H9 (cell line): ENCODE measurements at regions not wholly inside any gene's neighbourhood (a gene's known extent, or its start where the extent isn't known, plus 50 kb on each side); places are given as distances from the start of the nearest gene placed in this dataset.

Experiments used
- DNase-seq: peaks from one replicate; pipeline ENCODE4 v3.0.0-alpha.2; 2017
- H2AFZ ChIP-seq: one replicate; pipeline ENCODE4 v1.6.1; 2013; ENCODE audit warnings: mild to moderate bottlenecking, low read length, control low read depth, moderate library complexity
- H2AK5ac ChIP-seq: 2 replicates; pipeline ENCODE4 v1.6.1; 2013; ENCODE audit warnings: low read length, control low read depth, mixed read lengths; ENCODE audit not compliant: insufficient read length
- H2BK120ac ChIP-seq: one replicate; pipeline ENCODE4 v1.6.1; 2013; ENCODE audit warnings: low read depth, mild to moderate bottlenecking, low read length, control low read depth, inconsistent platforms; ENCODE audit not compliant: poor library complexity, severe bottlenecking
- H2BK12ac ChIP-seq: 2 replicates; pipeline ENCODE4 v1.6.1; 2013; ENCODE audit warnings: low read length, control low read depth, mixed read lengths, low read depth; ENCODE audit not compliant: insufficient read length
- H2BK15ac ChIP-seq: 2 replicates; pipeline ENCODE4 v1.6.1; 2013; ENCODE audit warnings: low read depth, low read length, control low read depth
- H2BK20ac ChIP-seq: one replicate; pipeline ENCODE4 v1.6.1; 2013; ENCODE audit warnings: low read depth, mild to moderate bottlenecking, low read length, control low read depth, inconsistent platforms; ENCODE audit not compliant: poor library complexity, severe bottlenecking
- H2BK5ac ChIP-seq: 2 replicates; pipeline ENCODE4 v1.6.1; 2013; ENCODE audit warnings: low read length, control low read depth, mixed read lengths; ENCODE audit not compliant: insufficient read length
- H3K14ac ChIP-seq: 2 replicates; pipeline ENCODE4 v1.6.1; 2013; ENCODE audit warnings: low read length, control low read depth; ENCODE audit not compliant: insufficient read depth
- H3K18ac ChIP-seq: 2 replicates; pipeline ENCODE4 v1.6.1; 2013; ENCODE audit warnings: low read depth, mild to moderate bottlenecking, mixed read lengths, low read length, control low read depth; ENCODE audit not compliant: insufficient read length
- H3K23ac ChIP-seq: 2 replicates; pipeline ENCODE4 v1.6.1; 2013; ENCODE audit warnings: low read length, control low read depth, mixed read lengths, low read depth; ENCODE audit not compliant: insufficient read length
- H3K23me2 ChIP-seq: 2 replicates; pipeline ENCODE4 v1.6.1; 2013; ENCODE audit warnings: low read depth, mild to moderate bottlenecking, mixed read lengths, low read length, control low read depth; ENCODE audit not compliant: insufficient read length, poor library complexity, severe bottlenecking
- H3K27ac ChIP-seq: 2 replicates; pipeline ENCODE4 v1.5.1; 2013; ENCODE audit warnings: low read length, control low read depth, mixed read lengths, low read depth; ENCODE audit not compliant: insufficient read length
- H3K27me3 ChIP-seq: 2 replicates; pipeline ENCODE4 v1.6.1; 2013; ENCODE audit warnings: low read length, control low read depth, inconsistent platforms; ENCODE audit not compliant: insufficient read depth
- H3K4ac ChIP-seq: 2 replicates; pipeline ENCODE4 v1.6.1; 2013; ENCODE audit warnings: low read depth, mild to moderate bottlenecking, control low read depth, inconsistent platforms, low read length, moderate library complexity
- H3K4me1 ChIP-seq: 2 replicates; pipeline ENCODE4 v1.6.1; 2013; ENCODE audit warnings: low read length, control low read depth, inconsistent platforms; ENCODE audit not compliant: insufficient read depth
- H3K4me2 ChIP-seq: 2 replicates; pipeline ENCODE4 v1.6.1; 2013; ENCODE audit warnings: low read length, control low read depth, mixed read lengths; ENCODE audit not compliant: insufficient read length, insufficient read depth
- H3K56ac ChIP-seq: 2 replicates; pipeline ENCODE4 v1.6.1; 2013; ENCODE audit warnings: low read depth, mild to moderate bottlenecking, mixed read lengths, low read length, control low read depth; ENCODE audit not compliant: insufficient read length
- H3K79me1 ChIP-seq: 2 replicates; pipeline ENCODE4 v1.6.1; 2013; ENCODE audit warnings: low read depth, mild to moderate bottlenecking, moderate library complexity, low read length, control low read depth, inconsistent platforms; ENCODE audit not compliant: insufficient read depth, poor library complexity, severe bottlenecking
- H3K79me2 ChIP-seq: 2 replicates; pipeline ENCODE4 v1.6.1; 2013; ENCODE audit warnings: low read length, control low read depth, inconsistent platforms; ENCODE audit not compliant: insufficient read depth
- H3K9ac ChIP-seq: 2 replicates; pipeline ENCODE4 v1.6.1; 2013; ENCODE audit warnings: low read length, control low read depth, mixed read lengths; ENCODE audit not compliant: insufficient read length; ENCODE audit errors: extremely low read depth
- H3K9me3 ChIP-seq: one replicate; pipeline ENCODE4 v1.6.1; 2013; ENCODE audit warnings: low read depth, low read length, inconsistent platforms; ENCODE audit not compliant: control insufficient read depth
- H3T11ph ChIP-seq: one replicate; pipeline ENCODE4 v1.6.1; 2013; ENCODE audit warnings: mild to moderate bottlenecking, low read length, control low read depth, inconsistent platforms
- H4K20me1 ChIP-seq: one replicate; pipeline ENCODE4 v1.6.1; 2013; ENCODE audit not compliant: control insufficient read depth, insufficient read length, insufficient read depth
- H4K5ac ChIP-seq: 2 replicates; pipeline ENCODE4 v1.6.1; 2013; ENCODE audit warnings: low read depth, mild to moderate bottlenecking, mixed read lengths, low read length, control low read depth; ENCODE audit not compliant: insufficient read length
- H4K8ac ChIP-seq: replicated peaks from 2 replicates; pipeline ENCODE4 v1.6.1; 2013; ENCODE audit warnings: low read length, control low read depth, mixed read lengths, low read depth; ENCODE audit not compliant: insufficient read length
- H4K91ac ChIP-seq: 2 replicates; pipeline ENCODE4 v1.6.1; 2013; ENCODE audit warnings: low read depth, mild to moderate bottlenecking, moderate library complexity, mixed read lengths, low read length, control low read depth; ENCODE audit not compliant: insufficient read length
- H3K27ac Mint-ChIP-seq, 3 experiments: 2 replicates in 2 of 3; 3 replicates in 1 of 3; pipeline ENCODE4 v1.8.0; 2020 to 2021; ENCODE audit warnings: mixed read lengths in 3 of 3, mild to moderate bottlenecking in 1 of 3, moderate library complexity in 1 of 3
- H3K27me3 Mint-ChIP-seq: 2 replicates; pipeline ENCODE4 v1.8.0; 2021; ENCODE audit warnings: low read depth, mild to moderate bottlenecking, moderate library complexity, mixed read lengths
- H3K36me3 Mint-ChIP-seq, 3 experiments: 2 replicates in 2 of 3; 3 replicates in 1 of 3; pipeline ENCODE4 v1.8.0; 2020 to 2021; ENCODE audit warnings: low read depth in 3 of 3, mixed read lengths in 3 of 3; ENCODE audit not compliant: insufficient read depth in 1 of 3
- H3K4me1 Mint-ChIP-seq, 2 experiments: 2 replicates each; pipeline ENCODE4 v1.8.0; 2020; ENCODE audit warnings: mixed read lengths in 2 of 2
- H3K4me3 Mint-ChIP-seq, 2 experiments: 2 replicates in 1 of 2; 3 replicates in 1 of 2; pipeline ENCODE4 v1.8.0; 2020 to 2021; ENCODE audit warnings: mild to moderate bottlenecking in 2 of 2, mixed read lengths in 2 of 2, moderate library complexity in 1 of 2
- H3K9me3 Mint-ChIP-seq, 2 experiments: 2 replicates in 1 of 2; 3 replicates in 1 of 2; pipeline ENCODE4 v1.8.0; 2020; ENCODE audit warnings: mild to moderate bottlenecking in 2 of 2, mixed read lengths in 2 of 2, moderate library complexity in 1 of 2
- CTCF ChIP-seq: fragments of 200-600 bp; sonication (generic); conservative IDR thresholded peaks from 3 replicates; pipeline ENCODE4 v1.8.0; 2021; ENCODE audit warnings: antibody characterized with exemption, mild to moderate bottlenecking
- WGBS: extraction: QIAGEN DNeasy Blood & Tissue Kit; methylation state at CpG from one replicate; pipeline ENCODE4 v1.1.7; 2013; ENCODE audit warnings: missing lambda C conversion rate, low lambda C conversion rate, mixed read lengths; ENCODE audit not compliant: insufficient read length; ENCODE audit errors: extremely low coverage; 5-methylcytosine and 5-hydroxymethylcytosine counted together

- Mint-ChIP-seq H3K9me3 (peaks cover 9 to 19% of the 10 kb centered on the region in 2 experiments; a peak in 4 of 5 replicates), H3K27me3 (peaks cover 98% of the 10 kb centered on the region), H3K36me3 (no peaks in the 10 kb centered on the region; a peak in 2 of 7 replicates), H3K4me3 (peak overlapping the region; percentile 70 to 78), H3K27ac (no peak overlapping the region), H3K4me1 (peaks cover 68 to 70% of the 10 kb centered on the region in 2 experiments)
- H3K9me3 ChIP-seq = no peaks in the 10 kb centered on the region
- H2AFZ ChIP-seq = no peak overlapping the region
- H2BK15ac ChIP-seq = no peak overlapping the region
- no peak overlapping the region for H2BK20ac ChIP-seq
- H3K79me2 ChIP-seq = no peaks in the 10 kb centered on the region
- H3K56ac ChIP-seq = no peak overlapping the region
- no peak overlapping the region for H3T11ph ChIP-seq
- no peak overlapping the region for H3K18ac ChIP-seq
- H4K20me1 ChIP-seq = no peaks in the 10 kb centered on the region
- H3K23me2 ChIP-seq = peaks cover 14% of the 10 kb centered on the region
- no peak overlapping the region for H3K9ac ChIP-seq
- no peak for TF ChIP-seq CTCF
- no peaks in the 10 kb centered on the region; the same call in 1 of the 2 replicates for H3K4me1 ChIP-seq
- H3K4me2 ChIP-seq = peak overlapping the region; percentile 76
- no peak overlapping the region for H4K5ac ChIP-seq
- WGBS = no CpG with 5 or more reads among the region's 12 CpGs
- H3K23ac ChIP-seq = no peak overlapping the region
- H2AK5ac ChIP-seq = no peak overlapping the region
- H2BK120ac ChIP-seq = no peak overlapping the region
- H3K14ac ChIP-seq = no peak overlapping the region
- no peaks in the 10 kb centered on the region for H3K79me1 ChIP-seq
- DNase-seq = no peak
- H4K91ac ChIP-seq = no peak overlapping the region
- no peak overlapping the region for H3K27ac ChIP-seq
- H2BK5ac ChIP-seq = no peak overlapping the region
- H3K4ac ChIP-seq = no peak overlapping the region
- H3K27me3 ChIP-seq = peaks cover 77% of the 10 kb centered on the region
- no peak overlapping the region for H4K8ac ChIP-seq
- H2BK12ac ChIP-seq = no peak overlapping the region
Measured at GRCh38 chr6:28775052-28775376, 148.8 kb downstream of the TRIM27 start.
